Neural progenitor cell (in vitro differentiated cells): ENCODE measurements at regions not wholly inside any gene's neighbourhood (a gene's known extent, or its start where the extent isn't known, plus 50 kb on each side); places are given as distances from the start of the nearest gene placed in this dataset.

Experiments
- EZH2 ChIP-seq: fragments of 200-600 bp; sonication (generic); IDR thresholded peaks from 2 replicates; pipeline ENCODE4 v1.6.1; 2017; ENCODE audit warnings: antibody characterized with exemption, mild to moderate bottlenecking, moderate library complexity
- TF ChIP-seq, protein P1 (sequence below): fragments of 200-600 bp; sonication (generic); IDR thresholded peaks from 2 replicates; pipeline ENCODE4 v1.5.1; 2017; ENCODE audit warnings: antibody characterized with exemption, mild to moderate bottlenecking

DNA sequence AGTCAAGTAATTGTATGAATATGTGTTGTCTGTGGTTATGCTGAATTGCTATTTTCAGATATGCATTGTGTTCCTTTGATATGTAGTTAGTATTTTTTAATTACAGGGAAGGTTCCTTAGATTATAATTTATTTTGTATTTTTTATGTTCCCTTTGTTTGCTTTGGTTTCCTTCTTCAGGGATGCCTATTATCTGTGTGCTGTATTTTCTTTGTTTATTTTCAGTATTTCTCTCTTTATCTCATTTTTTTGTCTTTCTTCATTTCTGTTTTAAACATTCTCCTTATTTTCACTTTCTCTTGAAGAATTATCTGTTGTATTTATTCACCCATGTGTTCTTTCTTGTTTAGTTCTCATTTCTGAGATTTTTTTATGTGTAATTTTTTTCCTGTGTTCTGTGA, 163.1 kb downstream of the EMP1 start:
- TF ChIP-seq, protein P1, sequence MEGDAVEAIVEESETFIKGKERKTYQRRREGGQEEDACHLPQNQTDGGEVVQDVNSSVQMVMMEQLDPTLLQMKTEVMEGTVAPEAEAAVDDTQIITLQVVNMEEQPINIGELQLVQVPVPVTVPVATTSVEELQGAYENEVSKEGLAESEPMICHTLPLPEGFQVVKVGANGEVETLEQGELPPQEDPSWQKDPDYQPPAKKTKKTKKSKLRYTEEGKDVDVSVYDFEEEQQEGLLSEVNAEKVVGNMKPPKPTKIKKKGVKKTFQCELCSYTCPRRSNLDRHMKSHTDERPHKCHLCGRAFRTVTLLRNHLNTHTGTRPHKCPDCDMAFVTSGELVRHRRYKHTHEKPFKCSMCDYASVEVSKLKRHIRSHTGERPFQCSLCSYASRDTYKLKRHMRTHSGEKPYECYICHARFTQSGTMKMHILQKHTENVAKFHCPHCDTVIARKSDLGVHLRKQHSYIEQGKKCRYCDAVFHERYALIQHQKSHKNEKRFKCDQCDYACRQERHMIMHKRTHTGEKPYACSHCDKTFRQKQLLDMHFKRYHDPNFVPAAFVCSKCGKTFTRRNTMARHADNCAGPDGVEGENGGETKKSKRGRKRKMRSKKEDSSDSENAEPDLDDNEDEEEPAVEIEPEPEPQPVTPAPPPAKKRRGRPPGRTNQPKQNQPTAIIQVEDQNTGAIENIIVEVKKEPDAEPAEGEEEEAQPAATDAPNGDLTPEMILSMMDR = no peak
- no peak for TF ChIP-seq EZH2
